A549 (cell line): ENCODE measurements at regions not wholly inside any gene's neighbourhood (a gene's known extent, or its start where the extent isn't known, plus 50 kb on each side); places are given as distances from the start of the nearest gene placed in this dataset.

Experiments
- CBX2 ChIP-seq: fragments of 200-600 bp; sonication (generic); IDR thresholded peaks from 2 replicates; pipeline ENCODE4 v1.6.1; 2016; ENCODE audit warnings: low read depth, mild to moderate bottlenecking, borderline replicate concordance
- CEBPB ChIP-seq, 2 experiments: fragments of >200 bp in 1 of 2; sonication (Bioruptor Twin) in 1 of 2; formaldehyde crosslinking in 1 of 2; IDR thresholded peaks; 2 replicates each; pipeline ENCODE4 v1.6.1; 2012 to 2016
- EP300 ChIP-seq, 2 experiments: fragments of >200 bp; sonication (Bioruptor Twin); formaldehyde crosslinking; IDR thresholded peaks; 2 replicates in 1 of 2; 3 replicates in 1 of 2; pipeline ENCODE4 v1.6.1; 2016 to 2017
- ESRRA ChIP-seq: fragments of 150-350 bp; IDR thresholded peaks from 2 replicates; pipeline ENCODE4 v1.6.1; 2014; ENCODE audit warnings: mild to moderate bottlenecking, low read length, borderline replicate concordance
- GATA3 ChIP-seq: IDR thresholded peaks from 2 replicates; pipeline ENCODE4 v1.6.1; 2012; ENCODE audit warnings: borderline replicate concordance
- HOXA7 ChIP-seq: fragments of 250-450 bp; sonication (Bioruptor Pico); IDR thresholded peaks from 2 replicates; pipeline ENCODE4 v1.5.0; 2020; ENCODE audit warnings: mild to moderate bottlenecking, moderate library complexity
- MAX ChIP-seq: IDR thresholded peaks from 2 replicates; pipeline ENCODE4 v1.6.1; 2012
- MYC ChIP-seq: IDR thresholded peaks from 2 replicates; pipeline ENCODE4 v1.6.1; 2012; ENCODE audit warnings: mild to moderate bottlenecking, inconsistent platforms, low read length, improper control_type of control experiment, borderline replicate concordance
- PHF8 ChIP-seq: fragments of 200-600 bp; sonication (generic); IDR thresholded peaks from 2 replicates; pipeline ENCODE4 v1.6.1; 2016; ENCODE audit warnings: low read depth, mild to moderate bottlenecking, antibody characterized with exemption, moderate library complexity, borderline replicate concordance
- POLR2A ChIP-seq: IDR thresholded peaks from 2 replicates; pipeline ENCODE4 v1.6.1; 2012; ENCODE audit warnings: mild to moderate bottlenecking, low read length
- RFX5 ChIP-seq: fragments of 450-650 bp; IDR thresholded peaks from 2 replicates; pipeline ENCODE4 v1.7.1; 2014; ENCODE audit warnings: antibody characterized with exemption, mild to moderate bottlenecking, moderate library complexity
- TF ChIP-seq, protein P1 (sequence below): fragments of >200 bp; sonication (Bioruptor Twin); formaldehyde crosslinking; IDR thresholded peaks from 3 replicates; pipeline ENCODE4 v1.5.1; 2016
- TF ChIP-seq, protein P2 (sequence below): fragments of 450-650 bp; IDR thresholded peaks from 2 replicates; pipeline ENCODE4 v1.6.1; 2014; ENCODE audit warnings: antibody characterized with exemption
- TF ChIP-seq, protein P3 (sequence below): IDR thresholded peaks from 2 replicates; pipeline ENCODE4 v1.6.1; 2012

GRCh38 chr1:208362011-208362410 lies 117.8 kb upstream of the PLXNA2 start:
- TF ChIP-seq EP300 (IDR thresholded peaks at IDR 0.05) (no peak), PHF8 (no peak), POLR2A (no peak), CBX2 (no peak), MYC (no peak), RFX5 (no peak), CEBPB (IDR thresholded peaks at IDR 0.05) (no peak), GATA3 (no peak), ESRRA (no peak), MAX (no peak), HOXA7 (CRISPR knock-in tag) (no peak)
- TF ChIP-seq, protein P1, sequence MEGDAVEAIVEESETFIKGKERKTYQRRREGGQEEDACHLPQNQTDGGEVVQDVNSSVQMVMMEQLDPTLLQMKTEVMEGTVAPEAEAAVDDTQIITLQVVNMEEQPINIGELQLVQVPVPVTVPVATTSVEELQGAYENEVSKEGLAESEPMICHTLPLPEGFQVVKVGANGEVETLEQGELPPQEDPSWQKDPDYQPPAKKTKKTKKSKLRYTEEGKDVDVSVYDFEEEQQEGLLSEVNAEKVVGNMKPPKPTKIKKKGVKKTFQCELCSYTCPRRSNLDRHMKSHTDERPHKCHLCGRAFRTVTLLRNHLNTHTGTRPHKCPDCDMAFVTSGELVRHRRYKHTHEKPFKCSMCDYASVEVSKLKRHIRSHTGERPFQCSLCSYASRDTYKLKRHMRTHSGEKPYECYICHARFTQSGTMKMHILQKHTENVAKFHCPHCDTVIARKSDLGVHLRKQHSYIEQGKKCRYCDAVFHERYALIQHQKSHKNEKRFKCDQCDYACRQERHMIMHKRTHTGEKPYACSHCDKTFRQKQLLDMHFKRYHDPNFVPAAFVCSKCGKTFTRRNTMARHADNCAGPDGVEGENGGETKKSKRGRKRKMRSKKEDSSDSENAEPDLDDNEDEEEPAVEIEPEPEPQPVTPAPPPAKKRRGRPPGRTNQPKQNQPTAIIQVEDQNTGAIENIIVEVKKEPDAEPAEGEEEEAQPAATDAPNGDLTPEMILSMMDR, result no peak
- TF ChIP-seq, protein P2, sequence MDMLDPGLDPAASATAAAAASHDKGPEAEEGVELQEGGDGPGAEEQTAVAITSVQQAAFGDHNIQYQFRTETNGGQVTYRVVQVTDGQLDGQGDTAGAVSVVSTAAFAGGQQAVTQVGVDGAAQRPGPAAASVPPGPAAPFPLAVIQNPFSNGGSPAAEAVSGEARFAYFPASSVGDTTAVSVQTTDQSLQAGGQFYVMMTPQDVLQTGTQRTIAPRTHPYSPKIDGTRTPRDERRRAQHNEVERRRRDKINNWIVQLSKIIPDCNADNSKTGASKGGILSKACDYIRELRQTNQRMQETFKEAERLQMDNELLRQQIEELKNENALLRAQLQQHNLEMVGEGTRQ, result no peak
- TF ChIP-seq, protein P3, sequence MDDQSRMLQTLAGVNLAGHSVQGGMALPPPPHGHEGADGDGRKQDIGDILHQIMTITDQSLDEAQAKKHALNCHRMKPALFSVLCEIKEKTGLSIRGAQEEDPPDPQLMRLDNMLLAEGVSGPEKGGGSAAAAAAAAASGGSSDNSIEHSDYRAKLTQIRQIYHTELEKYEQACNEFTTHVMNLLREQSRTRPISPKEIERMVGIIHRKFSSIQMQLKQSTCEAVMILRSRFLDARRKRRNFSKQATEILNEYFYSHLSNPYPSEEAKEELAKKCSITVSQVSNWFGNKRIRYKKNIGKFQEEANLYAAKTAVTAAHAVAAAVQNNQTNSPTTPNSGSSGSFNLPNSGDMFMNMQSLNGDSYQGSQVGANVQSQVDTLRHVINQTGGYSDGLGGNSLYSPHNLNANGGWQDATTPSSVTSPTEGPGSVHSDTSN, result no peak
